Activated CD4-positive, CD25-positive, alpha-beta regulatory T cell treated with anti-CD3 and anti-CD28 coated beads, Interleukin-2, amount 50 U/mL, for 24 hours (primary cell): ENCODE measurements at regions not wholly inside any gene's neighbourhood (a gene's known extent, or its start where the extent isn't known, plus 50 kb on each side); places are given as distances from the start of the nearest gene placed in this dataset.

Experiments
- ATAC-seq, 2 donors: fragments of 150-1000 bp; cut with Tn5 transposase; one replicate each; pipeline ENCODE4 v1.10.0; 2021; ENCODE audit warnings: mild to moderate bottlenecking in 1 of 2, moderate library complexity in 1 of 2

DNA sequence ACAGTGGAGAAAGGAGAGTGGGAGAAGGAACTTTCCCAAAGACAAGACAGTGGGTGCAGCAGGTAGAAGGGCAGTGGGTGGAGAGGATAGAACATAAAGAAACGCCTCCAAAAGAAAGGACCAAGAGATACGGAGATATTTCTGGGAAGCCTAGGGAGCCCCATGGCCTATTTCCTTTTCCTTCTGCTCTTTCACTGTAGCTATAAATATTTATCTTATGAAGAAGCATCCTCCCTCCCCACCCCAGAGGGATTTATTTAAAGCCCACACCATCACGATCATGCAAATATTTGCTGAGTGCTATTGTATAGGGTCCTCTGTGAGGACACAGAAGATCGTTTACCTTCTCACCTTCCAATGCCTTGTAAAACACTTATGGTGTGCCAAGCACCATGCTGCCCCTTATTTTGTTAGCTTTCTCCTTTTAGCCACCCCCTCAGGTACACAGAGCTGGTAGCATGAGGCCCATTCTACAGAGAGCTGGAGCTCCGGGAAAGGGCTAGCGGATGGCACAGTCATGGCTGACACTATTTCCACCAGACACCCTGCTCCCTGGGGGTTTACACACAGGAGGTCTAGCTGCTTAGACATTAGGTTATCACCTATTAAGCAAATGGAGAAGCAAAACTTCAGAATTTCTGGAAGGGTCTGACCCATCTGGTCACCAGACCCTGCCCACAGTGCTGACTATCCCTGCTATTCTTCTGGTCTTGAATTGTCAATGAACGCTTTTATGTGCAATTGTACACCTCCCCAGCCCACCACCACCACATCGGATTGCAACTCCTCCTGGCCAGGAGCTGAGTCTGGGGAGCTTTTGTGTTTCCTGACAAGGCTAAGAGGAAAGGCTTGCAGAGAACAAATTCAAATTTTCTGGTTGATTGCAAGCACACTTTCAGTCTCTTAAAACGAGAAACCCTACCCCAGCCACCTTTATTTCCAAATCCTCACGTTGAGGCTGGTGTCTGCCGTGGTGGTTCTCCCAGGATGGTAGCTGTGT, 91.8 kb upstream of the KLF7 start:
- no peak for ATAC-seq

DNA sequence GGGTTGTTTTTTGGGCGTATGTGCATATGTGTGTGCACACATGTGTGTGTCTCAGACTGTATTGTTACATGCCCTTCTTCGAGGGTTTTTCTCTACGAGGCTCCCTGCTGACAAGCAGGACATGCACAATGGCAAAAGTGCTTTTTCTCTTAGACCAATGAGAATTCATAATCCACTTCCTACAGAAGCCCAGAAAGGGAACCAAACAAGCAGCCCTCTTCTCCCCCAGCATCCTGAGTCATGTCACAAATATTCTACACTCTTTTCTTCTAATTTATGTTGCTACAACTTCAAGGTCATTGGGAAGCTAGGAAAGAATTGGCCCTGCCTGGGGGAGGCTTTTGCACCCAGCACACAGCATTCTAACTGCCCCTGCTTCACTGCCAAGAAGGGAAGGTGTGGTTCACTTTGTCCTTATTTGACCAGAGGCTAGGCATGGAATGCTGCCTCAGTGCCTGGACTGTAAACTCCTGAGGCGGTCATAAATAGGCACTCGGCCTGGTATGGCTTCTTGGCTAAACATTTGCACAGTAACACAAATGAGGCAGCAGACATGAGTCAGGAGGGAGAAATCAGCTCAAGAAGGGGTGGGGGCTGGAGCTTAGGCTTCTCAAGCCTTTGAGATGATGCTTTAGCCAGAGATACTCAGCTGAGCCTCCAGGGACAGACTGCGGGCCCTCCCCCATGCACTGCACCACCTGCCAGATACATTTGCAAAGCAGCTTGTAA, 92.7 kb upstream of the KLF7 start:
- no peak for ATAC-seq

DNA sequence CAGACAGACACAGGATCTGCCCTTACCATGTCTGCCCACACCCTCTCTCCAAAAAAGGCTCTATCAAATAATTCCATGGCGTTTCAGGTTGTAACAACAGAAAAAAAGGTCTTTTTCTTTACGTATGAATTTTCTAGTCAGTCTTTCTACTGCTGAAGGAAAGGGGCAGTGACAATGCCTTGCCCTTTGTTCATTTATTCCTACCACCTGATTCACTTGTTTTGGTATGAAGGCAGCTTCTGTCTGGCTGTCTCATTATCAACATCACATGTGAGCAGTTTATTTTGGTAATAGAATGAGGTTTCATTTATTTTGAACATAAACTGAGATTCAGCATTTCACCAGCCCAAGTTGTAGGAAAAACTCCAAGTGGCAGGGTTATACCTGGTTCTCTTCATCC, 94.3 kb upstream of the KLF7 start:
- no peak for ATAC-seq

DNA sequence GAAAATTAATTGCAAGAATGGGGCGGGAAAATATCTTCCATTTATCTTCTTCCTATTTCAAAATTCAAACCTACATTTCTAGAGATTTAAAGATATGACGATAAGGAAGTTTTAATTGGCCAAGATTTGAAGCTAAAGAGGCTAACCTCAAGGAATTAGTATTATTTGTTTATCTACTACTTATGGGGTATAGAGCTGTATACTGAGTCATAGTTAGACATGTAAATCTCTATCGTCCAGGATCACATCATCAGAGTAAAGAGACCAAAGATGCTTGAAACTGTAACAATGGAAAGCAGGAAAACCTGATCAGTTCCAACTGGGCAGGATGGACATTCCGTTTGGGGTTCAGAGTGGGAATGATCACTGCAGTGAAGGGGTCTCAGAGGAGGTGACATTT, 95.2 kb upstream of the KLF7 start:
- no peak for ATAC-seq

DNA sequence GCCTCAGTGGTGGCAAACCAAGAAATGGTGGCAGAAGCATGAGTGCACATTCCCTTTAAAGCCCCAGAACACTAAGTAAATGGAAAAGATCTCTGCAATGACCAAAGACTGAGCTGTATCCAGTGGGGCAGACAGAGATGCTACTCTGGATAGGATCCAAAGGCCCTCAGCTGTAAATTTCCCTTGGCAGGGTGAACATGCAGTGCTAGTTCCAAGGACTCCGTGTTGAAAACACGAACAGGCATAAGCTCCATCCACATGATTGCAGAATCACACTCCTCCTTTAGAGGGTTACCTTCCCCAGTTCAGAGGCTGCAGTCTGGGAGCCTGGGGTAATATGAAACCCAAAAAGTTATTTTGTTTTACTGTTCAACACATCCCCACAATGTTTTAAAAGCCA, 98.6 kb upstream of the KLF7 start:
- no peak for ATAC-seq

DNA sequence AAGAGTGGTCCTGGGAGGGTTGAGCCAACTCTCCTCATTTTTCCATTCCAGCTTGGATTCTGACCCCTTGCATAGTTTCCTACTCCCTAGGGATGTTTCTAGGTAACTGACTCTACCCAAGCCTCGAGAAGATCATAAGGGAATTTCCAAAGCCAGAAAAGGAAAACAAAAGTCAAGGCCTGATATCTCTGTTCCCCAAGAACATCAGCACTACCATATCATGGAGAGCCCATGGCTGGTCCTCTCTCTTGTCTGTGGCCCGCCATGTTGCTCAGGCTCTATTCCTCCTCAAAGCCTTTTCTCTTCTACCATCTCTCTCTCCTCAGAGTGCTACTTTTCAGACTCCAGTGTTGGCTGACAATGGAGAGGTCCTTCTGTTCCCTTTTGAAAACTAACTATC, 99.6 kb upstream of the KLF7 start:
- ATAC-seq = no peak

DNA sequence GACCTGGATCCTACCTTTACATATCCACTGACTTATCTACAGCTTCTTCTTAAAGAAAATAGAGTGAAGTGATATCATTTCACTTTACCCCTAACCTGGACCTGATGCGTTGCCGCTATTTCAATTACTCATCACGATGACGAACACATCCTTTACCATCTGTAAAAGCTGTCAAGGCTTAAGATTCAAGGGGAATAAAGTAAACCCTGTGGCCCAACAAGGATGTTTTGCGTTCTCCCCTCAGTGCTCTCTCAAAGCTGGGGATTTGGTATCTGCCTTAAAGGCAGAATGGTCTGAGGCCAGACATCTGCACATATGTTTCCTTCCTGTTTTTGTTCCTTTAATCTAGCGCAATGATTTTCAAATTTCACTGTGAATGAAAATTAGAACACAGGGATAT, 100.1 kb upstream of the KLF7 start:
- ATAC-seq = no peak

DNA sequence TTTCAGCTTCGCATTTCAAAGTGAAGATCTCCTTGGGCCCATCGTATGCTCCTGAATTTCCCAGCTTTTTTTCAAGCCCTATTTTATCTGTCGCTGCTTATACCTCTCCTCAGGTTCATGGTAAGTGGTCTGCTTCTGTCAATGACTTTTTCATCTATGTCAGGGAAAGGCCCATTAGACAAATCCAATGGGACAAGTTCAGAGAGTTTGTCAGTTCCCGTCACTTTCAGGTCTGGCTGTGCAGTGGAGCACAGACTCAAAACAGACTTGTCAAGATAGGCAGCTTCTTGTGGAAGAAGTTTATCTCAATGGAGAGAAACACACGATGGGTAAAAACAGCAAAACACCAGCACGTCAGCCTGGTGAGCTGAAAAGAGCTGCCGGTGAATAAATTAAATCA, 100.9 kb upstream of the KLF7 start:
- no peak for ATAC-seq

DNA sequence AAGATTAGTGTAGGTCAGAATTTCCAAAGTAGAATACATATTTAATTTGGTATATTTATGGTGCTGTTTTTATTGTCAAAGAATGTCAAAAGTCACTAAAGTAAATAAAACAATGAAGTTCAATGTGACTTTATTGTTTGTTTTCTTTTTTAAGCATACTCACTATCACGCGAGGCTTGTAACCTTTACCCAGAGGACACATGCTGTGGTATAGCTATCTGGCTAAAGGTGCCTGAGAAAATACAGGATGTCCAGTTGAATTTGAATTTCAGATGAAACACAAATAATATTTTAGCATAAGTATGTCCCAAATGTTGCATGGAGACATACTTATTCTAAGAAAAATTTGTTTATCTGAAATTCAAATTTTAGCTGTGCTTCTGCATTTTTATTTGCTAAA, 103.3 kb upstream of the KLF7 start:
- ATAC-seq = no peak

DNA sequence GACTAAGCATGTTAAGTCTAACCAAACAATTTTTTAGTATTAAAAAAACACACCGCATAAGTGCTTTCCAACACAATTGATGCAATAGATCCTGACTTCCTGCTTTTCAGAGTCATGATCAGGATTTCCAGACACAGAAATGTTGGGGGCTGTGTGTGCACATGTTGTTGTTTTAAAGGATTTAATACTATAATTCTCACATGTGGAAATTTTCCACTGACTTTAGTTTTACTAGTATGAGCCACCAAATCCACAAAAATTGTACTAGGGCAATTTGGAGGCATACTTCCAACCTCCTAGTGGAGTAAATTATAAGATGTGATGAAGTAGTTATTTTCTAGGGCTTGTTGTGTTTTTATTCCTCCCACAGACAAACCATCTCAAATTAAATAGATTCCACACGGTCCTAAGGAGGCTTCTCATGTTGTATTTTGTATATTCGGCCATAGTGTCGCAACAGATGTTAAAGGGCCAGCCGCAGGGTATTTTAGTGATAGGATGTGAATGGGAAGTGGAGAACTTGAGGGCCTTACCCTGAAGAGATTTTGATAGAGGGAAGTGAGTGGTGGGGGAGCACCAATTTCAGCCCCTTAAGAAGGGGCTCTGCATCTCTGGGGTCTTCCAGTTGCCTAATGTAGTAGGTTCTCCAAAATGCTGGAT, 108.9 kb upstream of the KLF7 start:
- ATAC-seq = no peak

DNA sequence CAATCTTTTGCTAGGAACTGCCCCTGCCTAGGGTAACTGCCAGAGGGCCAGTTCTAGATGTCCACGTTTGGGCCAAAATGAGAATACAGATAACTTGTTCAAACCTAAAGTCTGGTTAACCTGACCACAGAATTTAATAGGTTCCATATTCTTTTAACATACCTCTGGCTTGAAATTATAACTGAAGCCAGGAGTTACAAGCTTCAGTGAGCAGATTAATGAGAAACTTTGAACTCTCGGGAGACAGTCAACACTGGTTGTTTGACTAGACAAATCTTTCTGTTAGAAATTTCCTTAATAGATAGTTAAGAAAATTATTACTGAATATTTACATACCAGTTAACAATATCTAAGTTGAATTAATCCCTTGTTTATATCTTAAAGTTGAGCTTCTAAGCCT, 110.0 kb upstream of the KLF7 start:
- no peak for ATAC-seq

DNA sequence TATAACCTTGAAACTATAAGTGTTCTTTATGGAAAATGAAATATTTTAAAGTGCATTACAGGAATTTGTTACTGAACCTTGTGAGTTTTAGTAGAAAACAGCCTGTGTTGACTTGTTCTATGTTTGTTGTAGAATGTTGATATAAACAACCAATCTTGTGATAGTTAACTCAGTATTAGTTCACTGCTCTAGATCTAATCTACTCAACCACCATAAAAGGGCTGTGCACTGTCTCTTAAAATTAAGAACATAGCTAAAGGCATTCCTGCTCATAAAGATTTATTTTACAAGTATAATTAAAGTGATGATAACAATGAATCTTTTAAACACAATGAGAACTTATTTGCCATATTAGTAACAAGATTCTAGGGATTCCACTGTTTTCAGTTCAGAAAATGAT, 110.5 kb upstream of the KLF7 start:
- ATAC-seq = no peak

DNA sequence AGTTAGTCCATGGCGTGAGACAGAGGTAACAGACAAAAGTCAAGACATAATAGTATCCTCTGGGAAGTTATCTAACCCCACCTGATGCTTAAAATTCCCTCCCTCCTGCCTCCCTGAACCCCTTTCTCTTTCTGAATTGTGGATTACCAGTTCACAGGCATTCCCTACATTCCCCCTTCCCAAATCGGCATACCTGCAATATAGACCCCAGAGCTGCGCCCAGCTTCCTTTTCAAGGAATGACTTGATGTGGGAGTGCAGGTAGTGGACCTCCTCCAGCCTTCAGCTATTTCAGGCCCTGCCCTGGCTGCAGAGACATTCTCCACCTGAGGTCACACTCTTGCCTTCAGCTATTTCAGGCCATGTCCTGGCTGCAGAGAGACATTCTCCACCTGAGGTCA, 111.1 kb upstream of the KLF7 start:
- ATAC-seq = no peak

DNA sequence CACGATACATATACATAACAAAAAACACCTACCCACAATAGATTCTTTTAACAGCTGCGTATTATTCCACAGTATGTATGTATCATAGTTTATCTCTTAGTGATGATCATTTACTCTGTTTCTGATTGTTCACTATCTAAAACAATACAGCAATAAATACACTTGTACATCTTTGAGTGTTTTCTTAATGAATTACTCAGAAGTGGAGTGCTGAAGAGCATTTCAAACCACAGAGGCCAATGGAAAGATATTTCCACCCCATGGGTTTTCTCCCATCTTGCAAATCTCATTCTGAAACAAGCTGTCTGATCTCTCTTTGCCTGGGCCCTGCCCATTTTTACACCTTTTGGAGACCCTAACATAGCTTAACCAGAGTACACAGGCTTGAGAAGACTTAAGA, 113.8 kb upstream of the KLF7 start:
- ATAC-seq = peak in 1 of 2 donors; percentile 17

DNA sequence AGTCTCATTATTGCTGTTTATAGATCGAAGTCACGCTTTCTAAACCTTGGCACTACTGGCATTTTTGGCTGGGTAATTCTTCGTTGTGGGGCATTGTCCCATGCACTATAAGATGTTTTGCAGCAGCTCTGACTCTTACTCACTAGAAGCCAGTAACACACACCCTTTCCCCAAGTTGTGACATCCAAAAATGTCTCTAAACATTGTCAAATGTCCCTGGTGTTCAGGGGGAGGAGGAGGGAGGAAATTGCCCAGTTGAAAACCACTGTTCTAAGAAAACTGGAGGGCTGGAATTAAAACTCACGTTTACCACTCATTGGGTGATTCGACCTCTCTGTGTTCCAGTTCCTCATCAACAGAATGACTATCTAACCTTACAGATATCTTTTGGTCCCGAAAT, 115.7 kb upstream of the KLF7 start:
- ATAC-seq = no peak

DNA sequence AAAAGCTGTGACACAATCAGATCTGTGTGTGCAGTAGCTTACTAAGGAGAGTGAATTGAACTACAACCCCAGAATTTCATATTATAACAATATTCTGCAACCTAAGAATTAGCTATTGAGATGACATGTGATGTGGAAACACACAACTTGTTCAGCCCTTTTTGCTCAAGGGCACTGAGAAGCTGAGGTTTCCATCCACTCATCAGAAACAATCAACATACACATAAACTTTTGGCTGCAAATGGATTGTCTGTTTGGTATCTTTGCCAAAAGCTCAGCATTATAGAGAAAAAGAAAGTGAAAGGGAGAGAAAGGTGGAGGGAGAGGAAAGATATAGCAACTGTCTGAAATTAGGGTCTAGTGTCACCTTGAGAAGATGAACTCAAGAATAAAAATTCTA, 117.2 kb upstream of the KLF7 start:
- ATAC-seq = no peak

DNA sequence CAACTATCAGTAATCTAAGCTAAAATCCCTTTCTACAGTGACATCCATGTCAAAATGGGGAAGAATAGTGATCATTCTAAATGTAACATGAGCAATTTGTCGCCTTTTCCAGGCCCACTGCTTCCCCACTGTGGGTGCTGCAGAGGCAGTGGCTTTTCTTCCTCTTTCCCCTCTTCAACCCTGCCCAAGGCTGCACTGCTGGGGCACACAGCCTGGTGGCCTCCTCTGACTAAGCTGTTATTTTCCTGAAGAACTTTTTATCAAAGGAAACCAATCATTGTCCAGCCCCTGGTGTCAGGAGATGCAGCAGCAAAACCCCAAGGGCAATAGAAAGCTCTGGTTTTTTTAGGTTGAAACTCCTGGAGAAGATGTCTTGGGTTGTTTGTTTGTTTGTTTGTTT, 117.6 kb upstream of the KLF7 start:
- no peak for ATAC-seq

DNA sequence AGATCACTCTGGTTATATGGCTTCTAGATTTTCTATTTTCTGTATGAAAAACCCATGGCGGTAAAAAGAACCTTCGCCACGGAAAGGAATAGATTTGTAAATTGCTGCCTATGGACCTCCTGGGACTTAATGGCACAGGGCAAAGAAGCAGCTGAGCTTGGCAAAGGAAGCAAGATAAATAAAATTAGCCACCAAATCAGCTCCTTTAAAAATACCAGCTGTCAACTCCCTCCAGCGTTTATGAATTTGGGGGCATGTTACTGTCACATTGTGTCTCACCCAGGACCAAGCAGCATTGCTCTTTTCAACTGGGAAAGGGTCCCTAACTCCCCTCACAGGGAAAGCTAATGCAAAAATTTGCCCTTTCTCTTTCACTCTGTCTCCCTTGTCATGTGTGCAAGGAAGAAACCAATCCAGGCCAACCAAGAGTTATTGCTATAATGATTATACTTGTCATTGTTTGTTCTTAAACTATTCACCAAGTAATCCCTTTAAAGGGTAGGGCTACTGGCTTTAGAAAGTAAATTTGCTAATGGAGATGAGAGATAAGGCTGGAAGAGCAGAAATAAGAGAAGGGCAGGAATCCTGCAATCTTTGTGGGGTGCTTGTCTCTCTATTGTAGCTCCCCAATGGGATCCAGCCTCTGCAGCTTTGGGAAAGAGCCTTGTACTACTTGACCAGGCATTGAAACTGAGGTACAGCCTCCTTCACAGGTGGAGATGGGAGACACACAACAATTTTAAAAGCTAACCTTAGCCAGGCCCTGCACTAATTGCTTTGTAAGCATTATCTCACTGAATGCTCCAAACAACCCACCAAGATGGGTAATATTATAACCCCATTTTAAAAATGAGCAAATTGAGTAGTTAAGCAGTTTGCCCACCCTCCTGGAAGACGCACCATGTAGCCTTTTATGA, 119.1 kb upstream of the KLF7 start:
- no peak for ATAC-seq

DNA sequence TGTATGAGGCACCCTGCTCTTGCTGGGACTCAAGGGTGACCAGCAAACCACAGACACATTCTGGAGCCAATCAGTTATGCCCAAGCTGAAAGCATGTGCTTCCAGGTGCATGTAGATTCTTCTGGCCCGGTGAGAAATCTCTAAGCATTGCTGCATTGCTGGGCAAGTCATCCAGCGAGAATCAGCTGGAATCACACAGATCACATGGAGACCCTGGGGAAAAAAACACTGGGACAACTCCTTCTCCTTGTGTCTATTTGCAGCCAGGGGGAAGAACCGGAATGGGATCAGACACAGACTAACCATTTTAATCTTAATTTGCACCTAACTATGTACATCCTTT, 119.7 kb upstream of the KLF7 start:
- ATAC-seq = no peak

DNA sequence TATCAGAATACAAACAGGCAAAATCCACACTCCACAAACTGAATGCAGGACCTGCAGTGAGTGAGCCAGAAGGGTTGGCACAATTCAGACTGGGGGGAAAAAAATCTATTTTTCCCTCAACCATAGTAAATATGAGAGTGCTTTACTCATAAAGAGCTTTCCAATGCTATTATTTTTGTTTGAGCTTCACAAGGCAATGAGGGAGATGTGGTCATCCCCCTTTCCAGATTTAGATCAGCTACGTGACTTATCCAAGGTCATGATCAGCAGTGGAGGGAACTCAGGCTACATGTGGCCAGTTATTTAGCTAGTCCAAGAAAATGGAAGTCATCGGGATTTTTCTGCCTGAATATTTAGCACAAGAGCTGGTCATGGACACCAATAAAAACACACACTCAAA, 120.4 kb upstream of the KLF7 start:
- ATAC-seq = no peak

DNA sequence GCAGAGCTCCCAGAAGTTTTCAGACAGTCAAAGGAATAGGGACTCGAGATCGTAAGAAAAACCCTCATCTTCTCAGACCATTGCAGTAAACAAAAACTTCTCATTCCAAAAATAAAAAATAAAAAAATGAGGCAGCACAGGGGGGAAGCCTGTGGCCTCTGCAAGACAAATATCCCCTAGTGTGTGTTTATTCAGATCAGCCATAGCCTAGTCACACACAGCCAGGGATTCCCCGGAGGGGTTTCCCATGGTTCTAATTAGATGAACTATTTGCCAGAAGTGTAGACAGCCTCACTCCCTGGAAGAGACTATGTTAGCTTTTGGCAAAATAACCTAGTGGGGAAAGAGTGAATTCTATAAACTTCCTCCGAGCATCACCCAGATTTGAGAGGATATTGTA, 122.9 kb upstream of the KLF7 start:
- peak; percentile 52 to 70 for ATAC-seq

DNA sequence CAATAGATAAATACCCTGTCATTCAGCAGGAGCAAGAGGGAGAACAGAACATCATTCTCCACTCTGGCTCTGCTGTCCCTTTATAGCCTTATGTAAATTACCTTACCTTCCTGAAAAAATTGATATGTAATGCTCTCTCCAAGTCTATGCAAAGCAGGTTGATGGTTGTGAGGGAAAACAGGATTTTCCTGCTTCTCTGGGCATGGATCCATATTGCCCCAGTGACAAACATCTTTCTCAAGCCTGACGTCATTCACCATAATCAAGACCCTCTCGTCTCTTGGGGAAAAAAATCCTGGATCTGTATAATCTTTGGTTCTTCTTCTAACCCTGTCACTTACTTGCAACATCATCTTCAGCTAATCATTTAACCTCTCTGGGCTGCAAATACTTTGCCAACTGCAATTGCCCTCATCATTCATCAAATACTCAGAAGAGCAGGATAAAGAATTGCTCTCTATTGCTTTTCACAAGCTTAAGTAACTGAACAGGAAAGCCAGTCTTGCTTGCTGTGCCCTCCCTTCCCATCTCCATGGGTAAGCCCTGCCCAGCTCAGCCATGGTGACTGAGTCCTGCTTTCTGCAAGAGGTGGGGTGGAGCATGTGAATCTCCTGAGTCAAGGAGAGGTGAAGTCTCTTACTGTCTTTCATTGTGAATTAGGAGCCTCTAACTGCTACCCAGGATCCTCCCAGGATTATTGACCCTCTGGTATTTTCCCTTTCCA, 123.7 kb upstream of the KLF7 start:
- ATAC-seq = no peak
